SK-N-SH treated with all-trans-retinoic acid at 6 μM for 48 hours (cell line): ENCODE measurements at regions not wholly inside any gene's neighbourhood (a gene's known extent, or its start where the extent isn't known, plus 50 kb on each side); places are given as distances from the start of the nearest gene placed in this dataset.

Experiments used
- OSR1 ChIP-seq: fragments of 250-450 bp; sonication (Bioruptor Pico); IDR thresholded peaks from 2 replicates; pipeline ENCODE4 v1.8.0; 2022; ENCODE audit warnings: moderate library complexity, mild to moderate bottlenecking, inconsistent platforms
- TF ChIP-seq, protein P1 (sequence below): fragments of 250-450 bp; sonication (Bioruptor Pico); IDR thresholded peaks from 2 replicates; pipeline ENCODE4 v1.8.0; 2021; ENCODE audit warnings: low read depth, mild to moderate bottlenecking, moderate library complexity, borderline replicate concordance

DNA sequence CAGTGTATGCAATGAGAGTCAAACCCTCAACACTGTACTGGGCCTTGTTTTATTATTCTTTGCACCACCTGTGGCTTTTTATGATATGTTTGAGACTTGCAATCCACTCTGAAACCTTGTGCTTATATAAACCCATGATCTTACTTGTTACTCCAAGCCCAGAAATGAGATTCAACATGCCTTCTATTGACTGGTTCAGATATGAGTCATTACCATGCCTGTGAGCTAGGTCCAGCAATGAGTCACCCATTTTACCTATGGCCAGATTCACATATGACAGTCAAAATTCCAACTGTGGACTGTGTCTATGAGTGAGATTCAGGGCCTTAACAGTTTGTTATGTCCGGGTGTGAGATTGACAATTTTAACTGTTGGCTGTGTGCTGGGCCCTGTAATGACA lies 1846.1 kb downstream of the TP53TG3F start:
- TF ChIP-seq OSR1 (CRISPR knock-in tag) = no peak
- TF ChIP-seq, protein P1, sequence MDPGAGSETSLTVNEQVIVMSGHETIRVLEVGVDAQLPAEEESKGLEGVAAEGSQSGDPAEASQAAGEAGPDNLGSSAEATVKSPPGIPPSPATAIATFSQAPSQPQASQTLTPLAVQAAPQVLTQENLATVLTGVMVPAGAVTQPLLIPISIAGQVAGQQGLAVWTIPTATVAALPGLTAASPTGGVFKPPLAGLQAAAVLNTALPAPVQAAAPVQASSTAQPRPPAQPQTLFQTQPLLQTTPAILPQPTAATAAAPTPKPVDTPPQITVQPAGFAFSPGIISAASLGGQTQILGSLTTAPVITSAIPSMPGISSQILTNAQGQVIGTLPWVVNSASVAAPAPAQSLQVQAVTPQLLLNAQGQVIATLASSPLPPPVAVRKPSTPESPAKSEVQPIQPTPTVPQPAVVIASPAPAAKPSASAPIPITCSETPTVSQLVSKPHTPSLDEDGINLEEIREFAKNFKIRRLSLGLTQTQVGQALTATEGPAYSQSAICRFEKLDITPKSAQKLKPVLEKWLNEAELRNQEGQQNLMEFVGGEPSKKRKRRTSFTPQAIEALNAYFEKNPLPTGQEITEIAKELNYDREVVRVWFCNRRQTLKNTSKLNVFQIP (CRISPR knock-in tag) = no peak
